CD4-positive, alpha-beta T cell treated with Interleukin-4 for 4 hours (primary cell): ENCODE measurements at regions not wholly inside any gene's neighbourhood (a gene's known extent, or its start where the extent isn't known, plus 50 kb on each side); places are given as distances from the start of the nearest gene placed in this dataset.

ENCODE experiments used
- DNase-seq: peaks from one replicate; pipeline ENCODE4 v3.0.0-alpha.2; 2020

GRCh38 chr1:29973406-29973805 lies 737.1 kb downstream of the PTPRU start:
- no peak for DNase-seq

DNA sequence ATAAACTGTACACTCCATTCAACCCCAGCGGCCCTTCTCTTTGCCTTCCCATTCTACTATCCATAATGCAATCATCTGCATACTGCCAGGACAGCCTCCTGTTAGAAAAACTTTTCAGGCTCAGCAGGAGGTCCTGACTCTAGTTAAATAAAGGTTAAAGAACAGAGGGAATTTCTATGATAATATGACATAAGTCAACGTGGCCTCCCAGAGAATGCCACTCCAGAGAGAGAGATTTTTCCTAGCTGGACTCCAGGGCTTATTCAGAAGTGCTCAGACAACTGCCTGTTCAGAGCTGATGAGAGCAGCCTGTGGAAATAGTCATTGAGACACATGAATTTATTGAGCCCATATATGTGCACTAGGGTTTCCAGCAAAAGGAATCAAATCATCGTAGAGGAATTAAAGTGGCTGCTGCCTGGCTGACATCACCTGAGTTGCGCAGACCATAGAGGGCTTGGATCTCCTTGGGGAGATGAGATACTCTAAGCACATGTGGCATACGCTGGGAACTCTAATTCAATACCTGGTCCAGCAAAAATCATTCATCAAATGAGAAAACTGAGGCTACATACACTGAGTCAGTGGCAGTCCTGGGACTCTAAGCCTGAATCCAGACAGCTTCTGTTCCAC lies 736.2 kb downstream of the PTPRU start:
- DNase-seq = no peak

DNA sequence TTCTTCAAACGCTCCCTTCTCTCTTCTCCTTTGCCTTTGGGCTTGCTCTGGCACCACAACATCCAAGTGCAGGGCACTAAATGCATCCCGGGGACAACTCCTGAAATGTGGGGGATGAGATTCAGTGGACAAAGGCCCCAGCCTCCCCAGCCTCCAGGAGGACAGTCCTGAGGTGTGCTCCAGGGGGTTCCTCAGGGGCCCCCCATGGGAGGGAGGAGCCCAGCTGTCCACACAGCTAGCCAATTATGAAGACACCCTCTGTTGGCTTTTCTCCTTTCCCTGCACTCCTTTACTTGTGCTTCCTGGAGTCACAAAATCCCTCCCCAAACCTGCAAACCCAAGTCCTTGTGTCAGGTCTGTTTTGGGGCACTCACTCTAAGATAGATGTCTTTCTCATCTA lies 735.4 kb downstream of the PTPRU start:
- no peak for DNase-seq

DNA sequence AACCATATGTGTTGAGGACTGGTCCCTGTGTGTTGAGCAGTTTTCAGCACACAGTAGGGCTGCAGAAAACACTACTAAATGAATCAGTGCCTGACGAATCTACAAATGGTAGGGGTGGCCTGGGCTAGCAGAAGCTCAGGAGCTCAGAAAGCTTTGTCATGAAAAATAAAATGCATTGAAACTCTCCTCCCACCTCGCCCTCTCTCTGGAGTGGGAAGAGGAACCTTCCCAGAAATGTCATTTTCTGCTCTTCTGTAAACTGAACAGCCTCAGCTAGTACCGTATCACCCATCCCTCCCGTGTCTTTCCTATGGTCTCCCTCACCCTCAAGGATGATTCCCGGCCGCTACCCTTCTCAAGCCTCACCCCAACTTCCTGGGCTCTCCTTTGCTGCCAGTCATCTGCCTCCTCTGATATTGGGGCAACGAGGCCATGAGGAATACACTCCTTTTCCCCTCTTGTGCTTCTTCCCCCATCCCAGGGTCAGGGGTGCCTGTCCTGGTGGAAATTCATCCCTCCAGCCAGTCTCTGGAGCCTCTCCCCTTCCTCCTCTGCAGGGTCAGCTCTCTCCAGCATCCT lies 734.5 kb downstream of the PTPRU start:
- DNase-seq = no peak

GRCh38 chr1:29969576-29969975 lies 733.3 kb downstream of the PTPRU start:
- DNase-seq = no peak

DNA sequence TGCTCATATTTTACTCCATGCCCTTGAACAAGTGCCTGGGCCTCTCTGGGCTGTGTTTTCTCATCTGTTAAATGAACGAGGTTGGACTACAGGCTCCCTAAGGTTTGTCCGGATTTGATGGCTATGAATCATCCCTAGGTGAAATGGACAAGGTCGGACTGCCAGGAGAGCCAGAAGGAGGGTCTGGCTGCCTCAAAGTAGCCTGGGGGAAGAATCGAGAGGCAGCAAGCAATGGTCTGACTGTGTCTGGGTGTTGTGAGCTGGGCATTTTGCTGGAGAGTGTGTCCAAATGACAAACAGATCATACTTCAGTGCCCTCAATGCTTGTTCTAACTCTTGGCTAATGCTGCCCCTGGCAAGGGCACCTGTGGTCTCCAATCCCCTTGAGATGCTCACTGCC lies 730.9 kb downstream of the PTPRU start:
- DNase-seq = no peak

GRCh38 chr1:29966526-29967045 lies 730.3 kb downstream of the PTPRU start:
- DNase-seq = no peak

- no peak for DNase-seq
Measured at GRCh38 chr1:29964718-29965533, 728.6 kb downstream of the PTPRU start.

- no peak for DNase-seq
Measured at GRCh38 chr1:29963946-29964345, 727.6 kb downstream of the PTPRU start.

- no peak for DNase-seq
Measured at GRCh38 chr1:29962831-29963247, 726.5 kb downstream of the PTPRU start.

GRCh38 chr1:29962336-29962735 lies 726.0 kb downstream of the PTPRU start:
- DNase-seq = no peak

GRCh38 chr1:29961293-29962059 lies 725.2 kb downstream of the PTPRU start:
- DNase-seq = no peak

- no peak for DNase-seq
Measured at GRCh38 chr1:29960876-29961275, 724.6 kb downstream of the PTPRU start.

DNA sequence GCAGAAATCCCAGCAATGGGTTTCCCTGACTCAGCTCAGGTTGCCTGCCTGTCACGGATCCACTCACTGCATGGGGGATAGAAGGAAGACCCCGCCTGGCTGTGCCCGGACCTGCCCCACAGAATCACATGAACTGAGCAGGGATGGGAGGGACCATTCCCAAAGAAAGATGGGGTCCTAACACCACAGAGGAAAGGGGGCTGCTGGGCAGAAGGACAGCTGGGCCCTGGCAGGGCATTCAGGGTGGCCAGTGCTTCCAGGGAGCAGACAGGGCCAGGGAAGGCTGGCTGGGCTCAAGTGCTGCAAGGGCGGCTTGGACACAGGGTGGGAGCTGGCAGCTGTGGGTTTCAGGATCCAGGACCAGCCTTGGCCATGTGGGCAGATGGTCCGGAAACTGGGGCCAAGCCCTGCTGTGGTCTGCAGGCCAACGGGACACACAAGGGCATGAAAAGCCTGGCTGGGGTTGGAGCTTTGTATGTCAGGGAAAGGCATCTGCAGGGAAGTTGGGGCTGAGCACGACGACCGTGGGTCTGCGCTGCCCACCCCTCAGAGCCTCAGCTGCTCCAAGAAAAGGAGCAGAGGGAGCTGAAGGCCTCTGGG lies 723.9 kb downstream of the PTPRU start:
- no peak for DNase-seq

- DNase-seq = no peak
Measured at GRCh38 chr1:29959356-29959755, 723.0 kb downstream of the PTPRU start.

GRCh38 chr1:29958271-29958670 lies 721.9 kb downstream of the PTPRU start:
- no peak for DNase-seq

GRCh38 chr1:29956349-29957030 lies 720.2 kb downstream of the PTPRU start:
- no peak for DNase-seq

GRCh38 chr1:29954591-29954990 lies 718.3 kb downstream of the PTPRU start:
- no peak for DNase-seq

DNA sequence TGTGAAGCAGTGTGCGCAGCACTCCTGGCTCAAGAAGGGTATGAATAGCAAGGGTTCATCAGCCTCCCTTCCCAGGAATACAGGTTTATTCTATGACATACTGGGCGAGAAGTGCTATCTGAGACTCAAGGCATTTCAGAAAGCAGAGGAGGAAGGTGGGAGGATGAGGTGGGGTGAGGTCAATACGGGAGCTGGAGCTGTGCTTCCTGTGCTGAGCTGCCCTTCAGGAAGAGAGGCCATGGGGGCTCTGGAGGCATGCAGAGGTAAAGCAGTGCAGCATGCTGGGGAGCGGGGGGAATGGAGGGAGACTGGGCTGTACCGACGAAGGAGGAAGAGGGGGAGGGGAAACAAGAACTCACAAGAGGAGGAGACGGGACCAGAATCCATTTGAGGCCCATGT lies 717.6 kb downstream of the PTPRU start:
- DNase-seq = no peak

GRCh38 chr1:29949676-29950075 lies 713.4 kb downstream of the PTPRU start:
- no peak for DNase-seq

GRCh38 chr1:29948581-29948980 lies 712.3 kb downstream of the PTPRU start:
- DNase-seq = no peak

DNA sequence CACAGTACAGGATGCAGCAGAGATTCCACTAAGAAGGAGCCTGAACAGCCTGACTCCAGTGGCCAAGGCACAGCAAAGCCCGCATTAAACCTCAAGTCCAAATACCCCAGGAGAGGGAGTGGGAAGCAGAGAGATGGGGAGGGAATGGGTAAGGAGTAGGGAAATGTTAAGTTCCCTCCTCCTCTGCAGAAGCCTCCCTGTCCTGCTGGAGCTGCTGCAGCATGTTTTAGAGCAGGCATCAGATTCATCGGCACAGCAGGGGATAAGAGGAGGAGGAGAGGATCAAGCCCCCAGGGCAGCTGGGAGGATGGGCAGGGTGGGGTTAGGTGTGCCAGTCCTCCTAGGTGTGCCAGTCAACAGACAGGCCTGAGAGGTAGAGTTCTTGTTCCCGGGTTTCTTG lies 709.7 kb downstream of the PTPRU start:
- DNase-seq = no peak
